HL-60 (cell line): ENCODE measurements at regions not wholly inside any gene's neighbourhood (a gene's known extent, or its start where the extent isn't known, plus 50 kb on each side); places are given as distances from the start of the nearest gene placed in this dataset.

Experiments used
- DNase-seq, 2 experiments: peaks; one replicate each; pipeline ENCODE4 v3.0.0-alpha.2; 2010 to 2020; ENCODE audit warnings: low read depth in 1 of 2, low spot score in 1 of 2
- H3K27ac ChIP-seq: fragments of 250-450 bp; sonication (Bioruptor Pico); replicated peaks from 2 replicates; pipeline ENCODE4 v1.5.1; 2020; ENCODE audit warnings: mild to moderate bottlenecking, moderate library complexity
- H3K27me3 ChIP-seq: fragments of 250-450 bp; sonication (Bioruptor Pico); 2 replicates; pipeline ENCODE4 v1.5.1; 2021; ENCODE audit warnings: mild to moderate bottlenecking, moderate library complexity; ENCODE audit not compliant: insufficient read depth, poor library complexity, severe bottlenecking
- H3K4me3 ChIP-seq: replicated peaks from 2 replicates; pipeline ENCODE4 v1.5.1; 2011; ENCODE audit warnings: mild to moderate bottlenecking, control low read depth, low read length; ENCODE audit not compliant: insufficient read depth
- CTCF ChIP-seq: IDR thresholded peaks from one replicate; pipeline ENCODE4 v1.5.1; 2011; ENCODE audit warnings: low read length, control low read depth, inconsistent platforms; ENCODE audit not compliant: insufficient read depth
- GABPA ChIP-seq: IDR thresholded peaks from 2 replicates; pipeline ENCODE4 v1.6.1; 2012; ENCODE audit warnings: low read depth
- POLR2AphosphoS5 ChIP-seq: IDR thresholded peaks from 2 replicates; pipeline ENCODE4 v1.6.1; 2012; ENCODE audit warnings: low read depth
- REST ChIP-seq: IDR thresholded peaks from 2 replicates; pipeline ENCODE4 v1.6.1; 2012; ENCODE audit warnings: low read depth; ENCODE audit not compliant: insufficient replicate concordance
- SPI1 ChIP-seq: IDR thresholded peaks from 2 replicates; pipeline ENCODE4 v1.6.1; 2012; ENCODE audit warnings: low read depth, mild to moderate bottlenecking, borderline replicate concordance

GRCh38 chr11:103604310-103604709, 432.1 kb upstream of the DDI1 start:
- H3K27me3 ChIP-seq: no peaks in the 10 kb centered on the region
- no peak for DNase-seq
- TF ChIP-seq POLR2AphosphoS5: no peak
- no peak for TF ChIP-seq GABPA
- no peak for TF ChIP-seq REST
- no peak for TF ChIP-seq SPI1
- no peak for TF ChIP-seq CTCF
- H3K4me3 ChIP-seq: no peak overlapping the region
- no peak overlapping the region for H3K27ac ChIP-seq

- H3K27me3 ChIP-seq: no peaks in the 10 kb centered on the region
- no peak overlapping the region for H3K27ac ChIP-seq
- no peak overlapping the region for H3K4me3 ChIP-seq
- TF ChIP-seq GABPA (no peak), CTCF (no peak), SPI1 (no peak), POLR2AphosphoS5 (no peak), REST (no peak)
- DNase-seq: no peak
These were observed 427.9 kb upstream of the DDI1 start for GRCh38 chr11:103608566-103608965.

GRCh38 chr11:103609117-103610066, 427.0 kb upstream of the DDI1 start:
- Histone ChIP-seq H3K4me3 (no peak overlapping the region), H3K27ac (no peak overlapping the region), H3K27me3 (no peaks in the 10 kb centered on the region)
- TF ChIP-seq GABPA: no peak
- TF ChIP-seq CTCF: no peak
- TF ChIP-seq SPI1: no peak
- no peak for TF ChIP-seq REST
- no peak for TF ChIP-seq POLR2AphosphoS5
- no peak for DNase-seq
